ENCODE measurements at regions not wholly inside any gene's neighbourhood (a gene's known extent, or its start where the extent isn't known, plus 50 kb on each side); places are given as distances from the start of the nearest gene placed in this dataset.

GRCh38 chr13:109416001-109416400, 370.4 kb downstream of the IRS2 start:
- Histone ChIP-seq H3K4me3 (ENCODE audit: low read length) (no peak overlapping the region), H3K27ac (ENCODE audit: low read depth in 1 of 2, low read length in 2 of 2) (no peak overlapping the region), H3K9me3 (ENCODE audit: control insufficient read depth in 1 of 2, insufficient read depth in 1 of 2, low read length in 2 of 2) (no peaks in the 10 kb centered on the region), H3K27me3 (ENCODE audit: control insufficient read depth in 1 of 2, insufficient read depth in 2 of 2, low read length in 2 of 2) (no peaks in the 10 kb centered on the region), H3K36me3 (ENCODE audit: insufficient read depth, low read length) (no peaks in the 10 kb centered on the region), H3K4me1 (ENCODE audit: insufficient read depth, low read length) (no peaks in the 10 kb centered on the region)
- ATAC-seq (ENCODE audit: poor library complexity) (no peak), DNase-seq (no peak)
- no peak overlapping the region for H3K27ac Mint-ChIP-seq
- TF ChIP-seq CTCF (IDR thresholded peaks at IDR 0.05) = no peak
- no peak overlapping the region for H3K4me3 Mint-ChIP-seq
- H3K27me3 Mint-ChIP-seq = peaks cover 8% of the 10 kb centered on the region
- H3K4me1 Mint-ChIP-seq (ENCODE audit: low read depth) = no peaks in the 10 kb centered on the region
- POLR2A ChIA-PET = no interaction called here
- no peaks in the 10 kb centered on the region for H3K36me3 Mint-ChIP-seq (ENCODE audit: low read depth)
- H3K9me3 Mint-ChIP-seq = no peaks in the 10 kb centered on the region
- intact Hi-C loops (cut with DNase I, micrococcal nuclease) = no loop called here
- CTCF ChIA-PET = no interaction called here

GRCh38 chr13:109415057-109415456, 371.3 kb downstream of the IRS2 start:
- ATAC-seq (ENCODE audit: poor library complexity) = no peak
- TF ChIP-seq CTCF (IDR thresholded peaks at IDR 0.05) = no peak
- no peaks in the 10 kb centered on the region for H3K36me3 ChIP-seq (ENCODE audit: insufficient read depth, low read length)
- ChIA-PET POLR2A (no interaction called here), CTCF (interaction anchor here (1.4 kb wide), 1 partner anchor 9 kb away, joined by 5 read pairs; no protein-coding TSS in a partner anchor)
- no peak overlapping the region for H3K27ac Mint-ChIP-seq
- H3K9me3 ChIP-seq (ENCODE audit: control insufficient read depth in 1 of 2, insufficient read depth in 1 of 2, low read length in 2 of 2) = no peaks in the 10 kb centered on the region
- H3K27me3 Mint-ChIP-seq = peaks cover 8% of the 10 kb centered on the region
- no peaks in the 10 kb centered on the region for H3K27me3 ChIP-seq (ENCODE audit: control insufficient read depth in 1 of 2, insufficient read depth in 2 of 2, low read length in 2 of 2)
- H3K4me1 ChIP-seq (ENCODE audit: insufficient read depth, low read length) = no peaks in the 10 kb centered on the region
- no peaks in the 10 kb centered on the region for H3K4me1 Mint-ChIP-seq (ENCODE audit: low read depth)
- no peak overlapping the region for H3K27ac ChIP-seq (ENCODE audit: low read depth in 1 of 2, low read length in 2 of 2)
- intact Hi-C loops (cut with DNase I, micrococcal nuclease) = no loop called here
- no peak overlapping the region for H3K4me3 Mint-ChIP-seq
- no peak for DNase-seq
- no peak overlapping the region for H3K4me3 ChIP-seq (ENCODE audit: low read length)
- H3K9me3 Mint-ChIP-seq = no peaks in the 10 kb centered on the region
- no peaks in the 10 kb centered on the region for H3K36me3 Mint-ChIP-seq (ENCODE audit: low read depth)

GRCh38 chr13:109412283-109412901, 374.0 kb downstream of the IRS2 start:
- ChIA-PET CTCF (no interaction called here), POLR2A (no interaction called here)
- H3K4me3 Mint-ChIP-seq = no peak overlapping the region
- peaks cover 17% of the 10 kb centered on the region for H3K27me3 Mint-ChIP-seq
- no peaks in the 10 kb centered on the region for H3K36me3 Mint-ChIP-seq (ENCODE audit: low read depth)
- DNase-seq (no peak), ATAC-seq (ENCODE audit: poor library complexity) (no peak)
- no peak for TF ChIP-seq CTCF (IDR thresholded peaks at IDR 0.05)
- intact Hi-C loops (cut with DNase I, micrococcal nuclease) = no loop called here
- H3K27me3 ChIP-seq (ENCODE audit: control insufficient read depth in 1 of 2, insufficient read depth in 2 of 2, low read length in 2 of 2) = no peaks in the 10 kb centered on the region
- H3K27ac Mint-ChIP-seq = no peak overlapping the region
- no peaks in the 10 kb centered on the region for H3K4me1 Mint-ChIP-seq (ENCODE audit: low read depth)
- H3K9me3 Mint-ChIP-seq = no peaks in the 10 kb centered on the region
- no peaks in the 10 kb centered on the region for H3K9me3 ChIP-seq (ENCODE audit: control insufficient read depth in 1 of 2, insufficient read depth in 1 of 2, low read length in 2 of 2)
- no peaks in the 10 kb centered on the region for H3K36me3 ChIP-seq (ENCODE audit: insufficient read depth, low read length)
- no peak overlapping the region for H3K27ac ChIP-seq (ENCODE audit: low read depth in 1 of 2, low read length in 2 of 2)
- no peaks in the 10 kb centered on the region for H3K4me1 ChIP-seq (ENCODE audit: insufficient read depth, low read length)
- H3K4me3 ChIP-seq (ENCODE audit: low read length) = no peak overlapping the region

Data from CD4-positive, alpha-beta T cell (primary cell).